HCT116 (cell line): ENCODE measurements at regions not wholly inside any gene's neighbourhood (a gene's known extent, or its start where the extent isn't known, plus 50 kb on each side); places are given as distances from the start of the nearest gene placed in this dataset.

ENCODE experiments used
- ATAC-seq: fragments of 200-7000 bp; cut with Tn5 transposase; 2 replicates; pipeline ENCODE4 v1.9.1; 2020; ENCODE audit warnings: mild to moderate bottlenecking, moderate library complexity
- BruUV-seq: library from RNA; stranded (reverse); fragments of 400-500 nt; replicated peaks from 2 replicates; lab custom pipeline; 2021; lab: Mats Ljungman, UMichigan
- CTCF ChIA-PET: fragments of 300-600 bp; sonication (Branson Sonifier 250); formaldehyde crosslinking; loops from one replicate; lab custom pipeline; 2021; ENCODE audit warnings: antibody characterized with exemption; lab: Charles Lee
- POLR2A ChIA-PET: fragments of 300-600, 350-600 bp; sonication (Branson Sonifier 250); formaldehyde crosslinking; loops from one replicate; lab custom pipeline; 2021; ENCODE audit warnings: antibody characterized with exemption; lab: Charles Lee
- RAD21 ChIA-PET, 2 experiments: fragments of 300-600 bp; sonication (Branson Sonifier 250); formaldehyde crosslinking; loops; one replicate each; lab custom pipeline; 2023; ENCODE audit warnings: low total read pairs in 2 of 2; ENCODE audit not compliant: uncharacterized antibody in 2 of 2, unreplicated experiment in 2 of 2, low non-redundant PET in 1 of 2; lab: Charles Lee
- DNase-seq: peaks from one replicate; pipeline ENCODE4 v3.0.0-alpha.2; 2010; ENCODE audit warnings: low read depth, low spot score
- H2AFZ ChIP-seq: fragments of 200-600 bp; shearing (Covaris generic), sonication (generic); 2 replicates; pipeline ENCODE4 v1.6.1; 2017; ENCODE audit warnings: low read depth, mixed run types, mixed read lengths, antibody characterized with exemption, low read length; ENCODE audit not compliant: poor library complexity, severe bottlenecking
- H3K27ac ChIP-seq: 2 replicates; pipeline ENCODE4 v1.5.1; 2012; ENCODE audit warnings: low read depth, low read length
- H3K27me3 ChIP-seq: fragments of 200-600 bp; sonication (generic); 2 replicates; pipeline ENCODE4 v1.6.1; 2016; ENCODE audit warnings: mixed run types, low read length, mixed read lengths; ENCODE audit not compliant: insufficient read depth
- H3K36me3 ChIP-seq, 2 experiments: fragments of 200-500 bp in 1 of 2; fragments of 200-600 bp in 1 of 2; sonication (Bioruptor generic) in 1 of 2; sonication (generic) in 1 of 2; 2 replicates each; pipeline versions ENCODE4 v1.5.1 to v1.6.1; 2014 to 2016; ENCODE audit warnings: low read length in 2 of 2, inconsistent platforms in 1 of 2, mixed read lengths in 1 of 2, mixed run types in 1 of 2; ENCODE audit not compliant: insufficient read depth in 2 of 2, control insufficient read depth in 1 of 2
- H3K4me1 ChIP-seq, 2 experiments: fragments of 200-600 bp in 1 of 2; sonication (generic) in 1 of 2; 2 replicates each; pipeline versions ENCODE4 v1.5.1 to v1.6.1; 2012 to 2017; ENCODE audit warnings: low read length in 2 of 2, inconsistent platforms in 1 of 2, mild to moderate bottlenecking in 1 of 2, mixed read lengths in 1 of 2, mixed run types in 1 of 2, moderate library complexity in 1 of 2; ENCODE audit not compliant: insufficient read depth in 2 of 2, control insufficient read depth in 1 of 2
- H3K4me2 ChIP-seq: fragments of 200-600 bp; sonication (generic); 2 replicates; pipeline ENCODE4 v1.6.1; 2017; ENCODE audit warnings: mixed run types, low read length, mixed read lengths
- H3K4me3 ChIP-seq, 2 experiments: fragments of 200-600 bp in 1 of 2; sonication (generic) in 1 of 2; replicated peaks in 1 of 2; 2 replicates each; pipeline ENCODE4 v1.5.1; 2011 to 2016; ENCODE audit warnings: low read length in 2 of 2, control low read depth in 1 of 2, low read depth in 1 of 2, mild to moderate bottlenecking in 1 of 2, mixed read lengths in 1 of 2, mixed run types in 1 of 2
- H3K79me2 ChIP-seq: fragments of 200-600 bp; sonication (generic); 2 replicates; pipeline ENCODE4 v1.6.1; 2017; ENCODE audit warnings: mild to moderate bottlenecking, mixed run types, low read length, moderate library complexity, mixed read lengths; ENCODE audit not compliant: insufficient read depth
- H3K9ac ChIP-seq: fragments of 200-600 bp; sonication (generic); 2 replicates; pipeline ENCODE4 v1.6.1; 2016; ENCODE audit warnings: low read length, mixed read lengths
- H3K9me2 ChIP-seq: fragments of 200-600 bp; sonication (generic), shearing (Covaris generic); 2 replicates; pipeline ENCODE4 v1.6.1; 2017; ENCODE audit warnings: mixed run types, mild to moderate bottlenecking, moderate library complexity; ENCODE audit not compliant: insufficient read depth
- H3K9me3 ChIP-seq, 2 experiments: fragments of 200-500 bp in 1 of 2; fragments of 200-600 bp in 1 of 2; sonication (Bioruptor generic) in 1 of 2; sonication (generic) in 1 of 2; 2 replicates each; pipeline ENCODE4 v1.6.1; 2014 to 2017; ENCODE audit warnings: low read length in 2 of 2, mixed read lengths in 2 of 2, inconsistent platforms in 1 of 2, low read depth in 1 of 2, mild to moderate bottlenecking in 1 of 2, mixed run types in 1 of 2, moderate library complexity in 1 of 2; ENCODE audit not compliant: control insufficient read depth in 1 of 2, insufficient read depth in 1 of 2
- H4K20me1 ChIP-seq: fragments of 200-600 bp; sonication (generic), shearing (Covaris generic); 2 replicates; pipeline ENCODE4 v1.6.1; 2017; ENCODE audit warnings: mixed run types, mild to moderate bottlenecking, moderate library complexity; ENCODE audit not compliant: insufficient read depth
- CEBPB ChIP-seq: IDR thresholded peaks from 2 replicates; pipeline ENCODE4 v1.6.1; 2012; ENCODE audit warnings: low read depth
- CTCF ChIP-seq, 3 experiments: fragments of 200-600 bp in 1 of 3; sonication (generic) in 1 of 3; IDR thresholded peaks in 2 of 3; conservative IDR thresholded peaks in 1 of 3; 2 replicates each; pipeline ENCODE4 v1.5.1; 2012 to 2017; ENCODE audit warnings: low read depth in 2 of 3, low read length in 2 of 3, antibody characterized with exemption in 1 of 3, borderline replicate concordance in 1 of 3, control low read depth in 1 of 3, mild to moderate bottlenecking in 1 of 3, mixed read lengths in 1 of 3, mixed run types in 1 of 3, moderate library complexity in 1 of 3; ENCODE audit not compliant: insufficient read depth in 1 of 3
- ELF1 ChIP-seq: IDR thresholded peaks from 2 replicates; pipeline ENCODE4 v1.6.1; 2012; ENCODE audit warnings: low read depth, borderline replicate concordance
- JUND ChIP-seq: IDR thresholded peaks from 2 replicates; pipeline ENCODE4 v1.6.1; 2012
- RAD21 ChIP-seq: IDR thresholded peaks from 2 replicates; pipeline ENCODE4 v1.6.1; 2012; ENCODE audit warnings: low read depth, mild to moderate bottlenecking
- SP1 ChIP-seq: IDR thresholded peaks from 2 replicates; pipeline ENCODE4 v1.6.1; 2012; ENCODE audit warnings: low read depth
- YY1 ChIP-seq: IDR thresholded peaks from 2 replicates; pipeline ENCODE4 v1.6.1; 2011; ENCODE audit warnings: low read length, low read depth, moderate library complexity, mild to moderate bottlenecking; ENCODE audit not compliant: insufficient replicate concordance; ENCODE audit errors: extremely low read depth
- ZBTB33 ChIP-seq: IDR thresholded peaks from 2 replicates; pipeline ENCODE4 v1.6.1; 2011; ENCODE audit warnings: mild to moderate bottlenecking, low read length, moderate library complexity; ENCODE audit not compliant: insufficient replicate concordance; ENCODE audit errors: extremely low read depth
- ZNF274 ChIP-seq: fragments of 200-500 bp; sonication (Bioruptor generic); IDR thresholded peaks from 2 replicates; pipeline ENCODE4 v1.6.1; 2014; ENCODE audit warnings: mild to moderate bottlenecking, low read depth, low read length, inconsistent platforms
- intact Hi-C: fragments of 100-400 bp; cut with micrococcal nuclease; formaldehyde crosslinking; loops from 2 replicates; pipeline ENCODE4 v1.10.0; 2022
- TF ChIP-seq, protein P1 (sequence below): IDR thresholded peaks from 2 replicates; pipeline ENCODE4 v1.6.1; 2012

DNA sequence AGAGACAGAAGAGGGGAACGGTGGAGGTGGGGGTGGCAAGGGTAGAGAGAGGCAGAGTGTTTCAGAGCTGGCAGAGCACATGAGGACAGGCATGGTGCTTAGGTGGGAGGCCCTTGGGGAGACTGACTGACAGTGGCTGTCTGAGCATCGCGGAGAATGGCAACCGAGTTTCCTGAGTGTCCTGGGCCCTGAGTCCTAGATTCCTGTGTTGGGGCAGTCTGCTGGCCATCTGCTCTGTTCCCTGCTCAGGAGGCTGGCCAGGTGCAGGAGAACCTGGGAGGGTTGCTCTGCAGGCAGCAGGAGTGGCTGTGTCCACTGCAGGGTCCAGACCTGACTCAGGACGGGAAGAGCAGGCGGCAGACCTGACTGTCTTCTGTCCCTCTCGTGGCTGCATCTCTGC lies 248.9 kb downstream of the LRFN2 start:
- Histone ChIP-seq H2AFZ (no peak overlapping the region), H4K20me1 (no peaks in the 10 kb centered on the region), H3K36me3 (no peaks in the 10 kb centered on the region), H3K27ac (no peak overlapping the region), H3K9me3 (no peaks in the 10 kb centered on the region), H3K9ac (no peak overlapping the region), H3K4me3 (no peak overlapping the region), H3K79me2 (no peaks in the 10 kb centered on the region), H3K9me2 (no peaks in the 10 kb centered on the region), H3K27me3 (peaks cover 81% of the 10 kb centered on the region), H3K4me1 (no peaks in the 10 kb centered on the region), H3K4me2 (no peak overlapping the region)
- ChIA-PET POLR2A (no interaction called here), RAD21 (no interaction called here), CTCF (no interaction called here)
- intact Hi-C loops: no loop called here
- DNase-seq (no peak), ATAC-seq (no peak)
- TF ChIP-seq CEBPB (no peak), ZBTB33 (no peak), ELF1 (no peak), SP1 (no peak), YY1 (no peak), CTCF (IDR thresholded peaks at IDR 0.05 in 2 of 3, conservative IDR thresholded peaks at IDR 0.05 in 1 of 3; ENCODE audit: borderline replicate concordance in 1 of 3, insufficient read depth in 1 of 3, low read depth in 2 of 3, low read length in 2 of 3) (no peak), JUND (no peak), RAD21 (no peak), ZNF274 (no peak)
- TF ChIP-seq, protein P1, sequence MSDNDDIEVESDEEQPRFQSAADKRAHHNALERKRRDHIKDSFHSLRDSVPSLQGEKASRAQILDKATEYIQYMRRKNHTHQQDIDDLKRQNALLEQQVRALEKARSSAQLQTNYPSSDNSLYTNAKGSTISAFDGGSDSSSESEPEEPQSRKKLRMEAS: no peak
- BruUV-seq: no TSS peak
